Inflammatory macrophage treated with lipopolysaccharide for 1 hour (primary cell): ENCODE measurements at regions not wholly inside any gene's neighbourhood (a gene's known extent, or its start where the extent isn't known, plus 50 kb on each side); places are given as distances from the start of the nearest gene placed in this dataset.

ENCODE experiments used
- DNase-seq, 2 donors: peaks; one replicate each; pipeline ENCODE4 v3.0.0-alpha.2; 2020 to 2022

- DNase-seq, result no peak
Observed at GRCh38 chr10:128286141-128286761, 160.0 kb upstream of the MKI67 start.

GRCh38 chr10:128286762-128287500, 160.7 kb upstream of the MKI67 start:
- DNase-seq, result no peak

- no peak for DNase-seq
Observed at GRCh38 chr10:128287921-128288320, 161.7 kb upstream of the MKI67 start.

- no peak for DNase-seq
Observed at GRCh38 chr10:128289621-128290020, 163.4 kb upstream of the MKI67 start.

- no peak for DNase-seq
Observed at GRCh38 chr10:128295003-128295402, 168.8 kb upstream of the MKI67 start.

GRCh38 chr10:128296253-128297007, 170.2 kb upstream of the MKI67 start:
- no peak for DNase-seq

- no peak for DNase-seq
Observed at GRCh38 chr10:128297709-128298378, 171.6 kb upstream of the MKI67 start.

GRCh38 chr10:128298587-128298986, 172.4 kb upstream of the MKI67 start:
- DNase-seq, result no peak

- no peak for DNase-seq
Observed at GRCh38 chr10:128300290-128300824, 174.1 kb upstream of the MKI67 start.

- no peak for DNase-seq
Observed at GRCh38 chr10:128301051-128301450, 174.8 kb upstream of the MKI67 start.

- DNase-seq, result no peak
Observed at GRCh38 chr10:128302808-128303207, 176.6 kb upstream of the MKI67 start.

GRCh38 chr10:128304271-128304670, 178.0 kb upstream of the MKI67 start:
- no peak for DNase-seq

GRCh38 chr10:128305601-128306345, 179.6 kb upstream of the MKI67 start:
- DNase-seq, result no peak

GRCh38 chr10:128306535-128306934, 180.3 kb upstream of the MKI67 start:
- DNase-seq, result no peak

GRCh38 chr10:128306966-128307365, 180.7 kb upstream of the MKI67 start:
- DNase-seq, result no peak

- no peak for DNase-seq
Observed at GRCh38 chr10:128307820-128308219, 181.6 kb upstream of the MKI67 start.

- DNase-seq, result no peak
Observed at GRCh38 chr10:128310971-128311658, 184.9 kb upstream of the MKI67 start.

GRCh38 chr10:128312250-128312649, 186.0 kb upstream of the MKI67 start:
- DNase-seq, result no peak

GRCh38 chr10:128314686-128315085, 188.5 kb upstream of the MKI67 start:
- DNase-seq, result no peak

GRCh38 chr10:128316121-128316726, 190.0 kb upstream of the MKI67 start:
- DNase-seq, result no peak

GRCh38 chr10:128316925-128317324, 190.7 kb upstream of the MKI67 start:
- no peak for DNase-seq
